HUDEP-2 (cell line): ENCODE measurements at regions not wholly inside any gene's neighbourhood (a gene's known extent, or its start where the extent isn't known, plus 50 kb on each side); places are given as distances from the start of the nearest gene placed in this dataset.

Experiments
- DNase-seq, 76 experiments: peaks; one replicate each; lab custom pipeline; 2025; ENCODE audit not compliant: unreplicated experiment in 76 of 76; lab: John Stamatoyannopoulos, UW

DNA sequence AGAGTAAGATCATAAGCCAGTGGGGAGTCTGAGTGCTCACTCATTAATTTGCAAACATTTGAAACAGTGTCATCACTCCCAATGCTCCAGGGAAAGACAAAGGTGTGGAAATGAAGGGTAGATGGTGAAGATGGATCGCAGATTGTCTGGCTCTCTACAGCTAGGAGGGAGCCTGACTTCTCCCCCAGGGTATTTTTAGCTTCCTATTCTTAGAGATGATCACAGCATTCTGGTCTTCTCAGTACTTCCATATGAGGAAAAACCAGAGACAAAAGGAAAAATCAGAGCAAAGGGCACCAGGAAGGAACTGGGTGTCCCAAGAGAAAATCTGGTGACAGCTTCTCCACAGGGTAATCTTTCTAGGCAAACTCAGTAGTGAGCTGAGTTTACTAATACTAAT is 401.9 kb upstream of the GRIA1 start:
- DNase-seq: no peak

GRCh38 chr5:153094333-153094732 is 396.1 kb upstream of the GRIA1 start:
- no peak for DNase-seq

GRCh38 chr5:153096381-153096780 is 394.1 kb upstream of the GRIA1 start:
- no peak for DNase-seq

GRCh38 chr5:153099328-153099727 is 391.1 kb upstream of the GRIA1 start:
- DNase-seq: no peak

GRCh38 chr5:153101235-153102180 is 389.0 kb upstream of the GRIA1 start:
- DNase-seq: no peak

DNA sequence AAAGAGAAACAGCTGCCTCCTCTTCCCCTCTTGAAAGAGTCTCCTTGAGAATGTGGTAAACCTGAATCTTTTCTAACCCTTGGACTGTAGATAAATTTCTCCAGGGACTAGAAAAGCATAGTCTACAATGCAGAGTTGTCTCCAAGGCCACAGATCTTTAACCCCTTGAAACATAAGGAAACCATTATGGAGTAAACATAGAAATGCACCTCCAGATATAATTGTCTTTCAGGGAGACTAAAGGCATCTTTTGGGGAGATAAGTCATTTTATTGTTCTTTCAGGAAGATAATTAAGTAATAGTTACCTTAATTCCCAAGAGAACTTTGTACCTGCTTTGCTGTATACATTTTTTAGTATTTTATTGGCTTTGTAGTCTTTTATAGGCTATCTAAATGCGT is 373.6 kb upstream of the GRIA1 start:
- no peak for DNase-seq

GRCh38 chr5:153118018-153118417 is 372.5 kb upstream of the GRIA1 start:
- DNase-seq: no peak

DNA sequence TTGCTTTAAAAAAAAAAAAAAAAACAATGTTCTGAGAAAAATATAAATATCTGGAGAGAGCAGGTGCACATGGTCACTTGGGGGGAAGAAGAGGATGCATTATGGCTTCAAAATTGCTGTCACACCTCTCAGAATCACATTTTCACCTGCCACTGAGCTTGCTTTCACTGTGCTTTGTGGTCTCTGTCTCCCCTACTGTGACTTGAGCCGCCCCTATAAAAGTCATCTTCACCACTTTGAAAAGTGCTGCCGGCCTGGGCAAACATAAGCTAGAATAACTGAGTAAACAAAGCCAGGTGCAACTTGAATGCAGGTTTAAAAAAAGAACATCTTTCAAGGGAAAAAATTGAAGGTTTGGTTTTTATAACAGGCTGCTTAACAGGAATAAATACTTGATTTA is 368.1 kb upstream of the GRIA1 start:
- no peak for DNase-seq

- no peak for DNase-seq
These were observed 360.2 kb upstream of the GRIA1 start for GRCh38 chr5:153130296-153130695.

DNA sequence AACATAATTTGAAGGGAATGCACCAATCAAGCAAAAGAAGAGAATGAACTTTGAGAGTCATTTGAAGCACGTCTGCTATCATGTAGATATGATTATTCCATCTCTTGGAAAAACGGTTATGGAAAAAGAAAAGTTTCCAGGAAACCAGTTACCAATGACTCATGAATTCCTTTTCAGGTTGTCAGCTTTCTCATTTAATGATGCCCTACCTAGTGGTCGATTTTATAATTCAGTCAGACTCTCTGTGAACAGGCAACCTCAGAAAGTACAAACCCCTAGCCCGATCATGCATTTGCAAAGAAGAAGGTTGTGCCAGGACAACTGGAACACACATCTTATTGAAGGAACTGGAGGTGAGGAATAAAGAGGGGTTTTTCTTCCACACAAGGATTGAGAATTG is 355.1 kb upstream of the GRIA1 start:
- no peak for DNase-seq

DNA sequence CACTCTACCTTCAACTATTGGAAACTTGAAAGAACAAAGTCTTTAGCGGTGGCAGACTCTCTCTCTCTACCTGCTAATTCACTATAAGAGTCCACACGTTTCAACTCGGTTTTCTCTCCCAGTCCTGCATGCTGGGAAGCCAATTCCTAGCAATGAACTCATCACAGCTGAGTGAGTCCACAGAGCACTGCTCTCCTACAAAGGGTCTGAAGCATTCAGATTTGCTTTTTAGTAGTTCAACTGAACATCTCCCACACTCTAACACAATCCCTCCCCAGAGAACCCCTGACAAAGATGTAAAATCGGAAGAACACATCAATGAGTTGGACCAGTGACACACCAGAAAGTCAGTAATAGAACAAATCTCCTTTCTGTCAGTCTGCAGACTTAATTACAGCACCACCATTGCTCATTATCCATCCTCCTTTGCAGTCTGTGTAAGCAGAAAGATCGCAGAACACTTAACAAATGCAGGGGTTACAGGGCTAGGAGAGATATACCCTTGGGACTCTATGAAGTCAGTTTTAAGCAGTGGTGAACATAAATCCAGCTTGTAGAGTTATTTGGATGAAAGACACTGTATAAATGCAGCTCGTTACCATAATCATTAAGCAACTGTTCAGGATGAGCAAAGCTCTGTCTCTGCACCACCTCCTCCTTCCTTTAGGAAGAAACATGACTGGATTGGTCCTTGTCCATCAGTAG is 353.4 kb upstream of the GRIA1 start:
- no peak for DNase-seq

DNA sequence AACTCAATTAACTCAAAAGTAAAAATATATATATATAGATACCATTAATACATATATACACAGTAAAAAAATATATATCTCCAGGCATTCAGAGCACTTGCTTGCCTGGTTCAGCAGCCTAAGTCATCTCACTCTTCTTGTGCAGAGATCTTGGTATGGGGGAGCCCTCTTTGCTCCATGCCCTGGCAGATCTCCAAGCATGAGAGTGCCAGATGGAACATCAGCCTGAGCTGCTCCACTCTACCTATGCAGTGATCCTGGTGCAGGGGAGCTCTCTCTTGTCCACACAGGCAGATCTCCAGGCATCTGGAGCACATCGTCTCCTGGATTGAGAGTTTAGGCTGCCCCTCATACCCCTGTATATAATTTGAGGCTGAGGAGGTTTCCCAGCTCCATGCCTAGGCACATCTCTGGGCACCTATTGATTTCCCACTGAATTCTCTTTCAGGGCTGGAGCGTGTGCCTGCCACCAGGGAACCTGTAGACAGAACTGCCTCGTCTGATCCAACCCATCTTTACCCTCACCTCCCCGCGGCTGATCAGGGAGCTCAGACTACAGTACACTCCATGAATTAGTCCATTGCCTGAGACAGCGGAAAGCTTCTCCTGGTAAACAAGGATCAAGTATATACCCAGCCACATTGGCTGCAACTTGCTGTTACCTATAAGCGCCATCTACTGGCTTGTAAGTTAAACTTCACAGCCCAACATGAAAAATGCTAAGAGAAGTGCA is 342.4 kb upstream of the GRIA1 start:
- DNase-seq: peak in 6 of 76 experiments; percentile 0 to 13 (median 4)

DNA sequence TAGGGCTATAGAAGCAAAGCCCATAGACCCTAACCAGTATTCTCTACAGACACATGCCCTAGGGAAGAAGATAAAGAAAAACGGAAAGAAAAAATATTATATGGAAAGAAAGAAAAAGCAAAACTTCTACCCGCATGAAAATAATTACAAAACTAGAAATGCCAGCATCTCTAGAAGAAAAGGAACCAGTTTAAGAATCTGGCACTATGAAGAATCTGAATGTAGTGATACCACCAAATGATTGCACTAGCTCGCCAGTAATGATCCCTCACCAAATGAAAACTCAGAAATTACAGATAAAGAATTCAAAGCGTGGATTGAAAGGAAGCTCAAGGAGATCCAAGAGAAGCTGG is 341.9 kb upstream of the GRIA1 start:
- no peak for DNase-seq

GRCh38 chr5:153151558-153151957 is 338.9 kb upstream of the GRIA1 start:
- no peak for DNase-seq

DNA sequence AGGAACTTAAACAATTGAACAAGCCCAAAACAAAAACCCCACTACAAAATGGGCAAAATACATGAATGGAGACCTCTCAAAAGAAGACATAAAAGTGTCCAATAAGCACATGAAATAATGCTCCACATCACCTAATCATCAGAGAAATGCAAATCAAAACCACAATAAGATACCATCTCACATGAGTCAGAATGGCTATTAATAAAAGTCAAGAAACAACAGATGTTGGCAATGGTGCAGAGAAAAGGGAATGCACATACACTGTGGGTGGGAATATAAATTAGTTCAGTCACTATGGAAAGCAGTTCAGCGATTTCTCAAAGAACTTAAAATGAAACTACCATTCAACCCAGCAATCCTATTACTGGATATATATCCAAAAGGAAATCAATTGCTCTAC is 337.4 kb upstream of the GRIA1 start:
- DNase-seq: no peak

GRCh38 chr5:153157156-153157555 is 333.3 kb upstream of the GRIA1 start:
- DNase-seq: no peak

DNA sequence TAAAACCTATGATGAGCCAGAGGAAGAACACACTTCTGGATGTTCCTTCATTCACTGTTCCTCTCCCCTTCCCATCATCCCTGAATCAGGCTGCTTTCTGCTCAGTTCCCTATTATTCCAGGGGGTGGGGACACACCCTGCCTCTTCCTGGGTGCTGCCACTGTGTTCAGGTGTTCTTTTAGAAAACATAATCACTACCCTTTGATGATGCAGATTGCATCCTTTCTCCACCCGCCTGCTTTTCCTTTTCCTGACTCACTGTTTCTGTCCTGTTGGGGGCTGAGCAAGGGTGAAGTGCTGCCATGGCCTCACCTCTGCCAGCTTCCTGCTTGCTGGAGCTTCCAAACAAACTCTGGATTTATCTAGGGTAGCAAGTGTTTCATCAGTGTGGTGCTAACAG is 331.9 kb upstream of the GRIA1 start:
- DNase-seq: no peak

DNA sequence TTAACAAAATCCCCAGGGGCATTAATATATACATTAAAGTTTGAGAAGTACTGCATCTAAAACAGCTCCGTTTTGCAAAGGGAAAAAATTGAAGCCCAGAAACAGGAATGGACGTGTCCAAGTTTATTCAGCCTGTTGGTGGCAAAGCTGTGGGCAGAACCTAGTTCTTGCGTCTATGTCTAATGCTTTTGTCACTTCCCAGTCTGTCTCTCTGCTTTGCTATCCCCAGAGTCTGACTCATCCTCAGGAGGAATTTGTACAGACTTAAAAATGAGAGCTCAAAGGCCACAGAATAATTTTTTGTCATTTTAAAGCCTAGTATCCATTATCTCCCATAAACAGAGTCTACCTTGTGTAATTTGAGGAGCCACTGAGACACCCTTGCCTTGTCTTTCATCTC is 330.9 kb upstream of the GRIA1 start:
- no peak for DNase-seq

DNA sequence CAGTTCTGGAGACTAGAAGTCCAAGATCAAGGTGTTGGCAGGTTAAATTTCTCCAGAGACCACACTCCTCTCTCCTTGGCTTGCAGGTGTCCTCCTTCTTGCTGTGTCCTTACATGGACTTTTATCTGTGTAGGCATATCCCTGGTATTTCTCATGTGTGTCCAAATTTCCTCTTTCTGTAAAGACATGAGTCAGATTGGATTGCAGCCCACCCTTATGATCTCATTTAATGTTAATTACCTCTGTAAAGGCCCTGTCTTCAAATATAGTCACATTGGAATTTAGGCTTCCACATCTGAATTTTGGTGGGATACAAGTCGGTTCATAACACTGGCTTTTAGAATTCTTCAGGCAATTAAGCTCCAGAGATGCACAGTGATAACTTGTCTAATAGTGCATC is 322.2 kb upstream of the GRIA1 start:
- no peak for DNase-seq

GRCh38 chr5:153187503-153187902 is 303.0 kb upstream of the GRIA1 start:
- no peak for DNase-seq

GRCh38 chr5:153206361-153206760 is 284.1 kb upstream of the GRIA1 start:
- DNase-seq: no peak
